K562 (cell line): ENCODE measurements at regions not wholly inside any gene's neighbourhood (a gene's known extent, or its start where the extent isn't known, plus 50 kb on each side); places are given as distances from the start of the nearest gene placed in this dataset.

Source experiments
- ATAC-seq: fragments of 200-7000 bp; cut with Tn5 transposase; 3 replicates; pipeline ENCODE4 v1.9.1; 2020; ENCODE audit warnings: moderate library complexity
- BruUV-seq: library from RNA; stranded (reverse); fragments of 400-500 nt; replicated peaks from 2 replicates; lab custom pipeline; 2021; lab: Mats Ljungman, UMichigan
- CTCF ChIA-PET: fragments of 300-600 bp; formaldehyde crosslinking; extraction: SDS; loops from one replicate; lab custom pipeline; 2021; ENCODE audit warnings: low intra/inter-chr PET ratio; lab: Yijun Ruan, JAX
- POLR2A ChIA-PET: fragments of 300-600, 350-650 bp; sonication (Branson Sonifier 250); formaldehyde crosslinking; extraction: SDS; loops from one replicate; lab custom pipeline; 2021; ENCODE audit warnings: antibody characterized with exemption, inconsistent platforms; lab: Yijun Ruan, JAX
- DNase-seq, 4 experiments: peaks; one replicate each; pipeline versions ENCODE4 v3.0.0 to v3.0.0-alpha.2; 2011 to 2018; ENCODE audit warnings: low spot score in 3 of 4, mixed read lengths in 3 of 4; ENCODE audit errors: extremely low read depth in 1 of 4
- FAIRE-seq: peaks from 2 replicates; lab custom pipeline; 2011; peaks lifted over from hg19 to GRCh38; lab: Jason Lieb, UNC
- H2AFZ ChIP-seq: 2 replicates; pipeline ENCODE4 v1.6.0; 2011; ENCODE audit warnings: low read depth, low read length, control low read depth, inconsistent platforms
- H3K27ac ChIP-seq: fragments of 200-600 bp; 3 replicates; pipeline ENCODE4 v1.8.0; 2011; ENCODE audit warnings: low read depth, mild to moderate bottlenecking, control low read depth, inconsistent platforms, low read length, moderate library complexity, mixed read lengths; ENCODE audit errors: extremely low read depth
- H3K27me3 ChIP-seq, 2 experiments: fragments of 300-600 bp in 1 of 2; 2 replicates in 1 of 2; 3 replicates in 1 of 2; pipeline versions ENCODE4 v1.6.0 to v1.8.0; 2011; ENCODE audit warnings: inconsistent platforms in 2 of 2, low read length in 2 of 2, mild to moderate bottlenecking in 1 of 2, mixed read lengths in 1 of 2, moderate library complexity in 1 of 2; ENCODE audit not compliant: control insufficient read depth in 2 of 2, insufficient read depth in 2 of 2
- H3K36me3 ChIP-seq: fragments of 300-600 bp; 3 replicates; pipeline ENCODE4 v1.8.0; 2011; ENCODE audit warnings: mild to moderate bottlenecking, low read length, inconsistent platforms; ENCODE audit not compliant: control insufficient read depth, insufficient read depth
- H3K4me1 ChIP-seq, 2 experiments: fragments of 200-600 bp in 1 of 2; replicated peaks in 1 of 2; 2 replicates in 1 of 2; 3 replicates in 1 of 2; pipeline versions ENCODE4 v1.5.1 to v1.8.0; 2011; ENCODE audit warnings: inconsistent platforms in 2 of 2, low read length in 2 of 2, mild to moderate bottlenecking in 1 of 2, mixed read lengths in 1 of 2, moderate library complexity in 1 of 2; ENCODE audit not compliant: control insufficient read depth in 2 of 2, insufficient read depth in 2 of 2
- H3K4me2 ChIP-seq: 2 replicates; pipeline ENCODE4 v1.6.1; 2011; ENCODE audit warnings: low read length, control low read depth, inconsistent platforms, mixed read lengths; ENCODE audit not compliant: insufficient read depth
- H3K4me3 ChIP-seq: fragments of 200-600 bp; sonication (generic), shearing (Covaris generic); 2 replicates; pipeline ENCODE4 v1.5.1; 2016; ENCODE audit warnings: control low read depth, inconsistent platforms
- H3K79me2 ChIP-seq: fragments of 200-600 bp; 3 replicates; pipeline ENCODE4 v1.8.0; 2011; ENCODE audit warnings: low read length, inconsistent platforms; ENCODE audit not compliant: control insufficient read depth, insufficient read depth
- H3K9ac ChIP-seq, 2 experiments: 2 replicates each; pipeline versions ENCODE4 v1.6.0 to v1.6.1; 2011; ENCODE audit warnings: low read depth in 2 of 2, low read length in 2 of 2, control low read depth in 1 of 2, inconsistent platforms in 1 of 2, mild to moderate bottlenecking in 1 of 2, mixed read lengths in 1 of 2; ENCODE audit not compliant: insufficient read depth in 1 of 2
- H3K9me1 ChIP-seq: one replicate; pipeline ENCODE4 v1.6.0; 2011; ENCODE audit warnings: inconsistent platforms, mild to moderate bottlenecking, low read length, moderate library complexity; ENCODE audit not compliant: control insufficient read depth, insufficient read depth
- H3K9me3 ChIP-seq: replicated peaks from 2 replicates; pipeline ENCODE4 v1.5.1; 2011; ENCODE audit warnings: low read depth, low read length, inconsistent platforms; ENCODE audit not compliant: control insufficient read depth, insufficient read depth
- H4K20me1 ChIP-seq: replicated peaks from 2 replicates; pipeline ENCODE4 v1.6.1; 2011; ENCODE audit warnings: low read length, inconsistent platforms, mixed read lengths; ENCODE audit not compliant: control insufficient read depth, insufficient read depth
- CSDE1 ChIP-seq, 2 experiments: fragments of 450-650 bp; IDR thresholded peaks; 2 replicates each; pipeline ENCODE4 v1.6.1; 2016; ENCODE audit warnings: mild to moderate bottlenecking in 1 of 2
- FOXP1 ChIP-seq: sonication (generic); formaldehyde crosslinking; IDR thresholded peaks from 2 replicates; pipeline ENCODE4 v1.8.0; 2022; ENCODE audit warnings: mild to moderate bottlenecking, missing genetic modification reagents
- KAT2B ChIP-seq: IDR thresholded peaks from one replicate; pipeline ENCODE4 v1.6.1; 2012; ENCODE audit warnings: low read depth, mild to moderate bottlenecking, control low read depth, inconsistent platforms, low read length, moderate library complexity
- MEF2A ChIP-seq: IDR thresholded peaks from 2 replicates; pipeline ENCODE4 v1.6.1; 2011; ENCODE audit warnings: low read depth, mild to moderate bottlenecking, low read length, moderate library complexity; ENCODE audit not compliant: control insufficient read depth
- NEUROD1 ChIP-seq: fragments of 150-350 bp; IDR thresholded peaks from 2 replicates; pipeline ENCODE4 v1.6.1; 2014; ENCODE audit warnings: borderline replicate concordance, low read length, low read depth; ENCODE audit not compliant: partially characterized antibody
- NONO ChIP-seq, 2 experiments: fragments of 200-400 bp in 1 of 2; fragments of 450-650 bp in 1 of 2; formaldehyde crosslinking in 1 of 2; IDR thresholded peaks; 2 replicates each; pipeline ENCODE4 v1.6.1; 2017; ENCODE audit warnings: low read depth in 2 of 2, mild to moderate bottlenecking in 2 of 2, moderate library complexity in 2 of 2, low read length in 1 of 2
- PHF21A ChIP-seq: fragments of 450-650 bp; IDR thresholded peaks from 2 replicates; pipeline ENCODE4 v1.6.1; 2017; ENCODE audit warnings: low read depth, borderline replicate concordance
- PML ChIP-seq: IDR thresholded peaks from 2 replicates; pipeline ENCODE4 v1.6.1; 2012; ENCODE audit warnings: low read length, inconsistent platforms
- PTTG1 ChIP-seq: fragments of 450-650 bp; IDR thresholded peaks from 2 replicates; pipeline ENCODE4 v1.6.1; 2016; ENCODE audit warnings: low read depth, mild to moderate bottlenecking, missing genetic modification characterization, missing compliant biosample characterization
- RAD51 ChIP-seq: fragments of 450-650 bp; IDR thresholded peaks from 2 replicates; pipeline ENCODE4 v1.7.1; 2016; ENCODE audit warnings: low read depth, mild to moderate bottlenecking, borderline replicate concordance
- SIRT6 ChIP-seq: IDR thresholded peaks from one replicate; pipeline ENCODE4 v1.6.1; 2012; ENCODE audit warnings: low read depth, mild to moderate bottlenecking, control low read depth, inconsistent platforms, low read length, moderate library complexity
- SPI1 ChIP-seq: IDR thresholded peaks from 2 replicates; pipeline ENCODE4 v1.6.1; 2011; ENCODE audit warnings: low read depth, low read length, control low read depth, borderline replicate concordance
- ZNF12 ChIP-seq: sonication (generic); formaldehyde crosslinking; IDR thresholded peaks from 2 replicates; pipeline ENCODE4 v1.4.0; 2020; ENCODE audit warnings: mild to moderate bottlenecking, missing genetic modification reagents
- WGBS: fragments of 100-300 bp; shearing (Covaris generic); methylation state at CpG from one replicate; pipeline ENCODE4 v1.1.6; 2016; ENCODE audit warnings: low coverage, mixed read lengths; ENCODE audit not compliant: insufficient coverage; ENCODE audit errors: missing lambda C conversion rate; 5-methylcytosine and 5-hydroxymethylcytosine counted together
- in situ Hi-C: fragments of 300-500 bp; cut with MboI; formaldehyde crosslinking; loops from 4 replicates; pipeline ENCODE4 v1.15.0; 2018; ENCODE audit warnings: inconsistent platforms, mixed read lengths
- intact Hi-C: fragments of 100-400 bp; cut with micrococcal nuclease; formaldehyde crosslinking; loops from 2 replicates; pipeline ENCODE4 v1.14.2; 2022

DNA sequence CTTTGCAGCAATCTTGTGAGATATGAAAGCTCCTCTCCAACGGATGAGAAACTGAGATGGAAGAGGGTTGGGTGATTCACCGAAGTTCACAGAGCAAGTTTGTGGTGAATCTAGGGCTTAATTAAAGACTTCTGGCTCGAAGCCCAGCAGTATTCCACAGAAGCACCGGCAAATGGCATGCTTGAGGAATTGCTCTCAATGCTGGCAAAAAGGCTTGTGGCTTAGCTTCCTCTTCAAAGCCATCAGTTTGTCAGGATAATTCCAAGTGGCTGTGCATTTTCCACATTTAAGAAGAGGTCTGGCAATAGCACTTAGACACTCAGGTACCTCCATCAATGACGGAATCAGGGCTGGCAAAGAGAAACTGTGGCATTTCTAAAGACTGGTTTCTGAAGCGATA is 98.7 kb upstream of the SLC66A3 start:
- Histone ChIP-seq H3K4me1 (no peaks in the 10 kb centered on the region), H3K4me2 (no peak overlapping the region), H3K79me2 (no peaks in the 10 kb centered on the region), H3K9ac (no peak overlapping the region), H4K20me1 (no peaks in the 10 kb centered on the region), H3K36me3 (no peaks in the 10 kb centered on the region), H2AFZ (no peak overlapping the region), H3K9me1 (no peaks in the 10 kb centered on the region), H3K9me3 (no peaks in the 10 kb centered on the region), H3K27ac (no peak overlapping the region), H3K27me3 (peaks cover 10 to 29% of the 10 kb centered on the region in 2 experiments; a peak in 4 of 5 replicates), H3K4me3 (no peak overlapping the region)
- ATAC-seq (no peak), FAIRE-seq (no peak), DNase-seq (no peak)
- no peak for TF ChIP-seq ZNF12 (CRISPR knock-in tag)
- TF ChIP-seq NONO (IDR thresholded peaks at IDR 0.05; ENCODE audit: low read depth in 2 of 2, low read length in 1 of 2): no peak
- no peak for TF ChIP-seq NEUROD1
- no peak for TF ChIP-seq MEF2A
- no peak for TF ChIP-seq FOXP1 (CRISPR knock-in tag)
- no peak for TF ChIP-seq KAT2B
- no peak for TF ChIP-seq PML
- no peak for TF ChIP-seq PTTG1
- TF ChIP-seq RAD51: no peak
- TF ChIP-seq CSDE1 (IDR thresholded peaks at IDR 0.05): no peak
- TF ChIP-seq SIRT6: no peak
- no peak for TF ChIP-seq SPI1
- no peak for TF ChIP-seq PHF21A
- no TSS peak for BruUV-seq
- WGBS: 0% methylated on average over 6 of the region's 6 CpGs
- POLR2A ChIA-PET: interaction anchor here (0.6 kb wide), 1 partner anchor 327 kb away, joined by 3 read pairs; no protein-coding TSS in a partner anchor
- in situ Hi-C loops: no loop called here
- intact Hi-C loops: no loop called here
- CTCF ChIA-PET: no interaction called here
